ENCODE measurements at regions not wholly inside any gene's neighbourhood (a gene's known extent, or its start where the extent isn't known, plus 50 kb on each side); places are given as distances from the start of the nearest gene placed in this dataset.

DNA sequence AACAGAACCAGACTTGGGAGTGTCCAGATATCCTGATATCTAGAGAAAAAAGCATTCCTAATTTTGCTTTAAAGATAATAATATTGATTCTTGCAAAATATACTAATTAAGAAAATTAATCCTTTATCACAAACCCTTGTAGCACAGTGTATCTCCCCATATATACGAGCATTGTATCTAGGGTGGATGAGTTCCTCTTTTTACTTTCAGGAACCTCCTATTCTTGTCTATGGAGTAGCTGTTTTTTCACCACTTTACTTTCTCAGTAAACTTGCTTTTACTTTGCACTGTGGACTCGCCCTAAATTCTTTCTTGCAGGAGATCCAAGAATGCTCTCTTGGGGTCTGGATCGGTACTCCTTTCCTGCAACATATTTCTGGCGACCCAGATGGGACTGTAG lies 103.9 kb downstream of the GLUD2 start:
- TF ChIP-seq, protein P1, sequence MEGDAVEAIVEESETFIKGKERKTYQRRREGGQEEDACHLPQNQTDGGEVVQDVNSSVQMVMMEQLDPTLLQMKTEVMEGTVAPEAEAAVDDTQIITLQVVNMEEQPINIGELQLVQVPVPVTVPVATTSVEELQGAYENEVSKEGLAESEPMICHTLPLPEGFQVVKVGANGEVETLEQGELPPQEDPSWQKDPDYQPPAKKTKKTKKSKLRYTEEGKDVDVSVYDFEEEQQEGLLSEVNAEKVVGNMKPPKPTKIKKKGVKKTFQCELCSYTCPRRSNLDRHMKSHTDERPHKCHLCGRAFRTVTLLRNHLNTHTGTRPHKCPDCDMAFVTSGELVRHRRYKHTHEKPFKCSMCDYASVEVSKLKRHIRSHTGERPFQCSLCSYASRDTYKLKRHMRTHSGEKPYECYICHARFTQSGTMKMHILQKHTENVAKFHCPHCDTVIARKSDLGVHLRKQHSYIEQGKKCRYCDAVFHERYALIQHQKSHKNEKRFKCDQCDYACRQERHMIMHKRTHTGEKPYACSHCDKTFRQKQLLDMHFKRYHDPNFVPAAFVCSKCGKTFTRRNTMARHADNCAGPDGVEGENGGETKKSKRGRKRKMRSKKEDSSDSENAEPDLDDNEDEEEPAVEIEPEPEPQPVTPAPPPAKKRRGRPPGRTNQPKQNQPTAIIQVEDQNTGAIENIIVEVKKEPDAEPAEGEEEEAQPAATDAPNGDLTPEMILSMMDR (IDR thresholded peaks at IDR 0.05; ENCODE audit: borderline replicate concordance, extremely low read depth, low read length, poor library complexity, severe bottlenecking): no peak
- no peak for TF ChIP-seq EZH2 (IDR thresholded peaks at IDR 0.05; ENCODE audit: borderline replicate concordance, low read depth, low read length, severe bottlenecking)

All from DND-41 (cell line).